OCI-LY7 (cell line): ENCODE measurements at regions not wholly inside any gene's neighbourhood (a gene's known extent, or its start where the extent isn't known, plus 50 kb on each side); places are given as distances from the start of the nearest gene placed in this dataset.

ENCODE experiments used
- BruUV-seq: library from RNA; stranded (reverse); fragments of 400-500 nt; replicated peaks from 2 replicates; lab custom pipeline; 2021; lab: Mats Ljungman, UMichigan
- CTCF ChIA-PET: fragments of 300-600 bp; sonication (Branson Sonifier 250); formaldehyde crosslinking; loops from one replicate; lab custom pipeline; 2022; ENCODE audit warnings: antibody characterized with exemption; ENCODE audit not compliant: unreplicated experiment; lab: Charles Lee
- POLR2A ChIA-PET: fragments of 300-600 bp; sonication (Branson Sonifier 250); formaldehyde crosslinking; loops from one replicate; lab custom pipeline; 2022; ENCODE audit warnings: antibody characterized with exemption; lab: Charles Lee
- DNase-seq: peaks from one replicate; pipeline ENCODE4 v3.0.0-alpha.2; 2015; ENCODE audit warnings: low spot score
- H2AFZ ChIP-seq: fragments of 200-600 bp; sonication (generic), shearing (Covaris generic); 2 replicates; pipeline ENCODE4 v1.6.1; 2014; ENCODE audit warnings: mild to moderate bottlenecking, antibody characterized with exemption, low read length, moderate library complexity
- H3K27ac ChIP-seq: fragments of 200-600 bp; sonication (generic); 2 replicates; pipeline ENCODE4 v1.5.1; 2014; ENCODE audit warnings: mixed run types, low read depth, mild to moderate bottlenecking, moderate library complexity, low read length, inconsistent platforms; ENCODE audit not compliant: poor library complexity, severe bottlenecking
- H3K36me3 ChIP-seq: fragments of 200-600 bp; sonication (generic); 2 replicates; pipeline ENCODE4 v1.6.1; 2014; ENCODE audit warnings: mild to moderate bottlenecking, antibody characterized with exemption, low read length, moderate library complexity, mixed read lengths; ENCODE audit not compliant: insufficient read depth
- H3K4me1 ChIP-seq: fragments of 200-600 bp; sonication (generic); 2 replicates; pipeline ENCODE4 v1.5.1; 2014; ENCODE audit warnings: mild to moderate bottlenecking, low read length; ENCODE audit not compliant: insufficient read depth, poor library complexity, severe bottlenecking
- H3K4me2 ChIP-seq: fragments of 200-600 bp; sonication (generic); 2 replicates; pipeline ENCODE4 v1.6.1; 2014; ENCODE audit warnings: mild to moderate bottlenecking, low read length
- H3K4me3 ChIP-seq: fragments of 200-600 bp; sonication (generic); 2 replicates; pipeline ENCODE4 v1.5.1; 2014; ENCODE audit warnings: mild to moderate bottlenecking, low read depth, low read length; ENCODE audit not compliant: poor library complexity, severe bottlenecking
- H3K79me2 ChIP-seq: fragments of 200-600 bp; sonication (generic); 2 replicates; pipeline ENCODE4 v1.6.1; 2016; ENCODE audit warnings: low read depth, mild to moderate bottlenecking, low read length, moderate library complexity, mixed read lengths; ENCODE audit not compliant: insufficient read depth
- H3K9me2 ChIP-seq: fragments of 200-600 bp; sonication (generic); 2 replicates; pipeline ENCODE4 v1.6.1; 2016; ENCODE audit warnings: mild to moderate bottlenecking, low read length, mixed read lengths; ENCODE audit not compliant: insufficient read depth
- H3K9me3 ChIP-seq: fragments of 200-600 bp; sonication (generic); 2 replicates; pipeline ENCODE4 v1.6.1; 2014; ENCODE audit warnings: mild to moderate bottlenecking, mixed run types, low read length, mixed read lengths
- H4K20me1 ChIP-seq: fragments of 200-600 bp; sonication (generic); 2 replicates; pipeline ENCODE4 v1.6.1; 2014; ENCODE audit warnings: mild to moderate bottlenecking, antibody characterized with exemption, low read length, moderate library complexity, mixed read lengths; ENCODE audit not compliant: insufficient read depth
- EZH2phosphoT487 ChIP-seq: fragments of 200-600 bp; sonication (generic); IDR thresholded peaks from 2 replicates; pipeline ENCODE4 v1.6.1; 2018; ENCODE audit warnings: low read depth, borderline replicate concordance, mild to moderate bottlenecking, mixed run types, antibody characterized with exemption, low read length, moderate library complexity, mixed read lengths
- intact Hi-C: fragments of 100-400 bp; cut with micrococcal nuclease; formaldehyde crosslinking; loops from one replicate; pipeline ENCODE4 v1.10.0; 2022; ENCODE audit not compliant: unreplicated experiment
- TF ChIP-seq, protein P1 (sequence below): fragments of 200-600 bp; sonication (generic); conservative IDR thresholded peaks from 2 replicates; pipeline ENCODE4 v1.5.1; 2014; ENCODE audit warnings: mild to moderate bottlenecking, antibody characterized with exemption, low read length, moderate library complexity, mixed read lengths

DNA sequence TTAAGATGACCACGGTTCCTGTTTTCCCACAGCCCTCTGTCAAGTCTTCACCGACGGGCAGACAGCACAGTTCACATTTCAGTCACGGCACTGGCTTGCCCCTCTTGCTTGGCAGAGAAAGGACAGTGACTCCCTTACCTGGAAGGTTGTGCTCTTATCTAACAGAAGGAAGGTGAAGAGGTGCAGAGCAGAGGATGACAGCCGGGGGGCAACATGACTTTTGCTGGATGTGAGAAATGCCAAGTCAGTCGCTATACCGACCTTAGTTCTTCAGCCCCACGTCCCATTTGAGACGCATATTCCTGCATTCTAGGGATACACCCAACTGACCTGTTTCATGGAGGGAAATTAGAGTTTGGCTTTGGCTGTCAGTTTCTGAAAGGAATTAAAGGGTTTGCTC is 492.3 kb downstream of the NPIPA7 start:
- Histone ChIP-seq H3K4me2 (no peak overlapping the region), H3K27ac (no peak overlapping the region), H4K20me1 (no peaks in the 10 kb centered on the region), H2AFZ (no peak overlapping the region), H3K9me3 (no peaks in the 10 kb centered on the region), H3K4me3 (no peak overlapping the region), H3K4me1 (no peaks in the 10 kb centered on the region), H3K9me2 (no peaks in the 10 kb centered on the region), H3K79me2 (no peaks in the 10 kb centered on the region), H3K36me3 (no peaks in the 10 kb centered on the region)
- intact Hi-C loops = no loop called here
- no peak for TF ChIP-seq EZH2phosphoT487
- TF ChIP-seq, protein P1, sequence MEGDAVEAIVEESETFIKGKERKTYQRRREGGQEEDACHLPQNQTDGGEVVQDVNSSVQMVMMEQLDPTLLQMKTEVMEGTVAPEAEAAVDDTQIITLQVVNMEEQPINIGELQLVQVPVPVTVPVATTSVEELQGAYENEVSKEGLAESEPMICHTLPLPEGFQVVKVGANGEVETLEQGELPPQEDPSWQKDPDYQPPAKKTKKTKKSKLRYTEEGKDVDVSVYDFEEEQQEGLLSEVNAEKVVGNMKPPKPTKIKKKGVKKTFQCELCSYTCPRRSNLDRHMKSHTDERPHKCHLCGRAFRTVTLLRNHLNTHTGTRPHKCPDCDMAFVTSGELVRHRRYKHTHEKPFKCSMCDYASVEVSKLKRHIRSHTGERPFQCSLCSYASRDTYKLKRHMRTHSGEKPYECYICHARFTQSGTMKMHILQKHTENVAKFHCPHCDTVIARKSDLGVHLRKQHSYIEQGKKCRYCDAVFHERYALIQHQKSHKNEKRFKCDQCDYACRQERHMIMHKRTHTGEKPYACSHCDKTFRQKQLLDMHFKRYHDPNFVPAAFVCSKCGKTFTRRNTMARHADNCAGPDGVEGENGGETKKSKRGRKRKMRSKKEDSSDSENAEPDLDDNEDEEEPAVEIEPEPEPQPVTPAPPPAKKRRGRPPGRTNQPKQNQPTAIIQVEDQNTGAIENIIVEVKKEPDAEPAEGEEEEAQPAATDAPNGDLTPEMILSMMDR = 0 out of 2 replicates have a peak, but pooled peaks have one; percentile 15
- ChIA-PET CTCF (no interaction called here), POLR2A (no interaction called here)
- DNase-seq = no peak
- BruUV-seq = no TSS peak

DNA sequence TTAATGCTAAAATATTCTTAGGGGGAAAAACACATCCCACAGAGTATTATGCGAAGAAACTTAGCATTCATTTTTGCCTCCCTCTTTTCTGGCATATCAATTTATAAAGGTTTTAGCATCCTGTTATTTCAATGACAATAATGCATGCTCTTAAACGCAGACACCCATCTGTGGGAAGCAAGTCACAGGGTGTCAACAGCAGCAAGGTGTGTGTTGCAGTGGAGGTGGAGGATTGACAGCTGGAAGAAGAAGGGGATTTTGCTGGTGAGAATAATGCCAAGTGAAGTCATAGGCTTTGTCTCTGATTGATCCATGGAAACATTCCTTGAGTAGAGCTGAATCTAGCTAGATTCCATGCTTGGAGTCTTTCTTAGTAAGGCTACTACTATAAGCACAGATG is 498.1 kb downstream of the NPIPA7 start:
- intact Hi-C loops = no loop called here
- no peaks in the 10 kb centered on the region for H3K9me3 ChIP-seq
- TF ChIP-seq EZH2phosphoT487 = no peak
- TF ChIP-seq, protein P1 = no peak

DNA sequence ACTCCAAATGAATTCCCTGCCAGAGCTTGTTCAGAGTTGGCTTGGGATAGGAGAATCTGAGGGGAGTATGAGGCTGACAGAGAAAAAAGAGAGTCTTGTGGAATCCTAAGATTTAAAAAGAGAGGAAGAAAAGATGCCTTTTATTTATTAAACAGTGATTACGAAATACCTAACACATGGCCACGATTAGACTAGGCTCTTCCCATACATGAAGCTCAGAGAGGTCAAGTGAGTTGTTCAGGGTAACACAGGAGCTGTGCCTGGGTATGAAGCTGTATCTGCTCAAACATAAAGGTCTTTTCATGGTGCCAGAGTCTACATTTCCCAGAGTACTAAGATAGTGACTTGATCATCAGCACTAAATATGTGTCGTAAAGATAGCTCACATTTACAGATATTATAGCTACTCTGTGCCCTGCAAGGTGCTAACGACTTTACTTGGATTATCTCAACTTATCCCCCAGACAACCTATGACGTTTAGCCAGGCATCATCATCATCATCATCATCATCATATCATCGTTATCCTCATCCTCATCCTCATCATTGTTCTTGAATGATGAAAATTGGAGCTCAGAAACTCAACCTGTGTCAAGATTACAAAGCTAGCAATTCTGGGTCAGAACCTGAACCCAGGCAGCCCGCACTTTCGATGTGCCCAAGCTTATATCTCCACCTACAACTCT is 500.8 kb downstream of the NPIPA7 start:
- H3K4me3 ChIP-seq = no peak overlapping the region
- intact Hi-C loops = no loop called here
- no peak for TF ChIP-seq EZH2phosphoT487
- TF ChIP-seq, protein P1 = no peak
- H3K9me3 ChIP-seq = no peaks in the 10 kb centered on the region
- ChIA-PET POLR2A (no interaction called here), CTCF (no interaction called here)
- no peak for DNase-seq
- no peaks in the 10 kb centered on the region for H3K36me3 ChIP-seq
- H2AFZ ChIP-seq = no peak overlapping the region
- no peaks in the 10 kb centered on the region for H3K9me2 ChIP-seq
- no peaks in the 10 kb centered on the region for H4K20me1 ChIP-seq
- no peak overlapping the region for H3K4me2 ChIP-seq
- no peaks in the 10 kb centered on the region for H3K79me2 ChIP-seq
- no peak overlapping the region for H3K27ac ChIP-seq
- no peaks in the 10 kb centered on the region for H3K4me1 ChIP-seq
- BruUV-seq = no TSS peak

More for the DNA sequence above, 498.1 kb downstream of the NPIPA7 start:
- Histone ChIP-seq H3K36me3 (no peaks in the 10 kb centered on the region), H3K4me1 (no peaks in the 10 kb centered on the region), H2AFZ (no peak overlapping the region), H4K20me1 (no peaks in the 10 kb centered on the region), H3K9me2 (no peaks in the 10 kb centered on the region), H3K27ac (no peak overlapping the region), H3K4me3 (no peak overlapping the region), H3K4me2 (no peak overlapping the region), H3K79me2 (no peaks in the 10 kb centered on the region)
- CTCF ChIA-PET = no interaction called here
- DNase-seq = no peak
- BruUV-seq = no TSS peak
- POLR2A ChIA-PET = no interaction called here
